ENCODE measurements at regions not wholly inside any gene's neighbourhood (a gene's known extent, or its start where the extent isn't known, plus 50 kb on each side); places are given as distances from the start of the nearest gene placed in this dataset.

DNA sequence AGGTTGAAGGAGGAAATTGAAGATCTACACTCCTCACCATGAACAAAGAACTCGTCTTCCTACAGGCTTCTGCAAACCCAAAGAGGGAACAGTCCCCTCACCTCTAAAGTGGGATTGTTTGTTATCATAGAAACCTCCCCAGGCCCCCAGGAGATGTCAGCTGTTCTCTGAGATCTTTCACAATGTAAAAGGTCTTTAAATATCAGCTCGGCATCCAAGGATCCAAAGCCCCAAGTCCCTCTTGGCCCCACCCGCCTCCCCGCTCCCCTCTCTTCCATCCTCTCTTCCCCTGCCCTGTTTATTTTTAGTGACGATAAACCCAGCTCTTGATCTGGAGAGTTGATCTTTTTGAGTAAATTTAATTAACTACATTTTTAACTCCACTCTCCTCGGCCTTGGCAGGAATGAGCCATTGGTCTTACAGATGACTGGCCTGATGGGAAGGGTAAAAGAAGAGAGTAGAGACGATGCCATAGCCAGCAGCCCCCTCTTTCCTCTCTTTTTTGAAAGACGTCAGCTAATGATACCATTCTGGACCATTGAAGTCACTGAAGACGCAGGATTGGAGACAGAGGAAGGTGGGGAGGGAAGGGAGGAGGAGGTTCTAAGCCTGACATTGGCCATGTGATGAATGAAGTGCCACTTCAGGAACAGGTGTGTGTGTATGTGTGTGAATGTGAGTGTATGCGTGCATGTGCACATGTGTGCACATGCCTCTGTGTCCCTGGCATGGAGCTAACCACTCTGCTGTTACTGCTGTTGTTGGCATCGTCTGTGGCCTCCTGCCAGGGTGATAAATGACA, 521.8 kb downstream of the NTRK3 start:
- no peaks in the 10 kb centered on the region for H3K9me2 ChIP-seq (ENCODE audit: insufficient read depth)
- ATAC-seq (no peak), DNase-seq (ENCODE audit: low read depth, low spot score) (no peak)
- no peaks in the 10 kb centered on the region for H4K20me1 ChIP-seq (ENCODE audit: insufficient read depth)
- H3K9me3 ChIP-seq (ENCODE audit: control insufficient read depth in 1 of 2, insufficient read depth in 1 of 2, low read depth in 1 of 2, low read length in 2 of 2): peaks cover 4 to 47% of the 10 kb centered on the region in 2 experiments; a peak in 2 of 4 replicates
- H3K4me3 ChIP-seq (replicated peaks in 1 of 2; ENCODE audit: low read depth in 1 of 2, low read length in 2 of 2): no peak overlapping the region
- no peaks in the 10 kb centered on the region for H3K79me2 ChIP-seq (ENCODE audit: insufficient read depth, low read length)
- H3K27me3 ChIP-seq (ENCODE audit: insufficient read depth, low read length): no peaks in the 10 kb centered on the region
- H3K27ac ChIP-seq (ENCODE audit: low read depth, low read length): no peak overlapping the region
- no peak for TF ChIP-seq SP1 (IDR thresholded peaks at IDR 0.05; ENCODE audit: low read depth)
- no peak for TF ChIP-seq EZH2phosphoT487 (IDR thresholded peaks at IDR 0.05; ENCODE audit: borderline replicate concordance)
- no peak for TF ChIP-seq ELF1 (IDR thresholded peaks at IDR 0.05; ENCODE audit: borderline replicate concordance, low read depth)
- TF ChIP-seq SIN3A (IDR thresholded peaks at IDR 0.05; ENCODE audit: low read depth): no peak
- TF ChIP-seq POLR2A (IDR thresholded peaks at IDR 0.05; ENCODE audit: borderline replicate concordance, extremely low read depth, insufficient read depth, insufficient read length): no peak
- no peak for TF ChIP-seq JUND (IDR thresholded peaks at IDR 0.05)
- TF ChIP-seq CTCF (IDR thresholded peaks at IDR 0.05 in 2 of 3, conservative IDR thresholded peaks at IDR 0.05 in 1 of 3; ENCODE audit: borderline replicate concordance in 1 of 3, insufficient read depth in 1 of 3, low read depth in 2 of 3, low read length in 2 of 3): no peak
- no peak for TF ChIP-seq ZFX (IDR thresholded peaks at IDR 0.05)
- no peak for TF ChIP-seq CBX3 (IDR thresholded peaks at IDR 0.05; ENCODE audit: low read depth)
- no peak for TF ChIP-seq TCF7L2 (IDR thresholded peaks at IDR 0.05; ENCODE audit: borderline replicate concordance, extremely low read depth, insufficient read depth, insufficient read length)
- no peak for TF ChIP-seq ZNF274 (IDR thresholded peaks at IDR 0.05; ENCODE audit: low read depth, low read length)
- no peak for TF ChIP-seq CEBPB (IDR thresholded peaks at IDR 0.05; ENCODE audit: low read depth)
- no peak for TF ChIP-seq ATF3 (IDR thresholded peaks at IDR 0.05)
- TF ChIP-seq EZH2 (IDR thresholded peaks at IDR 0.05): no peak
- no peak for TF ChIP-seq RAD21 (IDR thresholded peaks at IDR 0.05; ENCODE audit: low read depth)
- RAD21 ChIA-PET (ENCODE audit: low non-redundant PET in 1 of 2, low total read pairs in 2 of 2, uncharacterized antibody in 2 of 2, unreplicated experiment in 2 of 2): no interaction called here
- no peak overlapping the region for H2AFZ ChIP-seq (ENCODE audit: low read depth, low read length, poor library complexity, severe bottlenecking)
- CTCF ChIA-PET: no interaction called here
- intact Hi-C loops (cut with micrococcal nuclease): no loop called here
- H3K9ac ChIP-seq (ENCODE audit: low read length): no peak overlapping the region
- H3K36me3 ChIP-seq (ENCODE audit: control insufficient read depth in 1 of 2, insufficient read depth in 2 of 2, low read length in 2 of 2): no peaks in the 10 kb centered on the region
- H3K4me2 ChIP-seq (ENCODE audit: low read length): no peak overlapping the region
- no TSS peak for BruUV-seq (replicated peaks)
- POLR2A ChIA-PET: no interaction called here
- H3K4me1 ChIP-seq (ENCODE audit: control insufficient read depth in 1 of 2, insufficient read depth in 2 of 2, low read length in 2 of 2): no peaks in the 10 kb centered on the region
